Ovary (tissue), 7 donors: ENCODE measurements at regions not wholly inside any gene's neighbourhood (a gene's known extent, or its start where the extent isn't known, plus 50 kb on each side); places are given as distances from the start of the nearest gene placed in this dataset.

Experiments
- DNase-seq, 5 donors: peaks; one replicate each; pipeline ENCODE4 v3.0.0-alpha.2; 2019 to 2020
- H3K27ac ChIP-seq, 2 donors: fragments of 200-600 bp; one replicate each; pipeline versions ENCODE4 v1.5.1 to v1.8.0; 2019 to 2022
- H3K27me3 ChIP-seq: fragments of 200-600 bp; one replicate; pipeline ENCODE4 v1.8.0; 2022
- H3K36me3 ChIP-seq: fragments of 200-600 bp; sonication (generic); one replicate; pipeline ENCODE4 v1.5.1; 2019
- H3K4me1 ChIP-seq: one replicate; pipeline ENCODE4 v1.8.1; 2013; ENCODE audit warnings: mild to moderate bottlenecking, moderate library complexity; ENCODE audit not compliant: insufficient read depth
- H3K4me3 ChIP-seq: fragments of 200-600 bp; sonication (generic); one replicate; pipeline ENCODE4 v1.5.1; 2017
- H3K9me3 ChIP-seq, 2 donors: fragments of 200-600 bp in 1 of 2; sonication (generic) in 1 of 2; one replicate each; pipeline versions ENCODE4 v1.5.1 to v1.8.1; 2013 to 2019; ENCODE audit warnings: mild to moderate bottlenecking in 1 of 2, moderate library complexity in 1 of 2
- EP300 ChIP-seq: sonication (generic); formaldehyde crosslinking; IDR thresholded peaks from one replicate; pipeline ENCODE4 v1.6.1; 2017; ENCODE audit warnings: antibody characterized with exemption
- POLR2A ChIP-seq: fragments of 450-650 bp; IDR thresholded peaks from one replicate; pipeline ENCODE4 v1.6.1; 2017; ENCODE audit warnings: antibody characterized with exemption, mild to moderate bottlenecking, moderate library complexity
- WGBS, 3 donors: extraction: QIAGEN DNeasy Blood & Tissue Kit in 1 of 3; methylation state at CpG; one replicate each; pipeline versions ENCODE4 v1.1.5 to v1.1.7; 2013 to 2017; 5-methylcytosine and 5-hydroxymethylcytosine counted together
- intact Hi-C, 4 donors: fragments of 100-400 bp; cut with DNase I; formaldehyde crosslinking; loops; one replicate each; pipeline versions ENCODE4 v1.11.0 to v1.15.1; 2022 to 2023
- TF ChIP-seq, protein P1 (sequence below), 3 donors: fragments of 450-650 bp in 2 of 3; fragments of 200-600 bp in 1 of 3; IDR thresholded peaks; one replicate each; pipeline versions ENCODE4 v1.5.1 to v1.8.0; 2016 to 2022; ENCODE audit warnings: antibody characterized with exemption in 3 of 3, mild to moderate bottlenecking in 1 of 3
- donor health status: DM: no; HTN: no; CAD: no; lungs with moderate emphysema.
- donor health status: DM: no; HTN: no; CAD: no.
- donor health status: Bipolar disorder and iron deficiency.
- donor health status: DM: no; HTN: no; CAD: no.
- donor health status: DM: yes; HTN: yes; CAD: no.

DNA sequence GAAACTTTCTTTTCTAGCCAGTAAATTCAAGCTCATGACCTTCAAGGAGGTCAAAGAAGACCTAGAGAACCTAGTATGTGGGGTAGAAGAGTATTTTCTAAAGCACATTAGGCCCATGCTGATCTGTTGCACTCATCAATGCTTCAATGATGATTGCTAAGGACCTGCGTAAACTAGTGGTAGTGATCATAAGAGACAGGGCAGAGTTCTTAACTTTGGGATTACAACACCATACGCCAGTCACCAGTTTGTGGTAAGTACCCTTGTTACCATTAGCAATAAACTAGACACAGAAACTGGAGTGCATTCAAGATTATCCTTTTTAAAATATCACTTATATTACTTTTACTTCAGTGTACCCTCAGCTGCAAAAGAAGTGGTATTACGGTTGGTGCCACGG, 490.3 kb downstream of the BUD13 start:
- WGBS, 3 donors, result 92 to 95% (median 93%) methylated on average over 4 of the region's 4 CpGs
- DNase-seq, result no peak
- no peak overlapping the region for H3K27ac ChIP-seq
- no peaks in the 10 kb centered on the region for H3K4me1 ChIP-seq
- H3K27me3 ChIP-seq, result no peaks in the 10 kb centered on the region
- no peaks in the 10 kb centered on the region for H3K36me3 ChIP-seq
- no peaks in the 10 kb centered on the region for H3K9me3 ChIP-seq
- intact Hi-C loops, result loop anchor here in 1 of 4 donors (5.0 kb wide), 1 partner anchor 960 kb away; no protein-coding TSS in a partner anchor
- H3K4me3 ChIP-seq, result no peak overlapping the region
- TF ChIP-seq, protein P1, sequence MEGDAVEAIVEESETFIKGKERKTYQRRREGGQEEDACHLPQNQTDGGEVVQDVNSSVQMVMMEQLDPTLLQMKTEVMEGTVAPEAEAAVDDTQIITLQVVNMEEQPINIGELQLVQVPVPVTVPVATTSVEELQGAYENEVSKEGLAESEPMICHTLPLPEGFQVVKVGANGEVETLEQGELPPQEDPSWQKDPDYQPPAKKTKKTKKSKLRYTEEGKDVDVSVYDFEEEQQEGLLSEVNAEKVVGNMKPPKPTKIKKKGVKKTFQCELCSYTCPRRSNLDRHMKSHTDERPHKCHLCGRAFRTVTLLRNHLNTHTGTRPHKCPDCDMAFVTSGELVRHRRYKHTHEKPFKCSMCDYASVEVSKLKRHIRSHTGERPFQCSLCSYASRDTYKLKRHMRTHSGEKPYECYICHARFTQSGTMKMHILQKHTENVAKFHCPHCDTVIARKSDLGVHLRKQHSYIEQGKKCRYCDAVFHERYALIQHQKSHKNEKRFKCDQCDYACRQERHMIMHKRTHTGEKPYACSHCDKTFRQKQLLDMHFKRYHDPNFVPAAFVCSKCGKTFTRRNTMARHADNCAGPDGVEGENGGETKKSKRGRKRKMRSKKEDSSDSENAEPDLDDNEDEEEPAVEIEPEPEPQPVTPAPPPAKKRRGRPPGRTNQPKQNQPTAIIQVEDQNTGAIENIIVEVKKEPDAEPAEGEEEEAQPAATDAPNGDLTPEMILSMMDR (IDR thresholded peaks at IDR 0.05), result no peak
- TF ChIP-seq EP300 (no peak), POLR2A (no peak)

DNA sequence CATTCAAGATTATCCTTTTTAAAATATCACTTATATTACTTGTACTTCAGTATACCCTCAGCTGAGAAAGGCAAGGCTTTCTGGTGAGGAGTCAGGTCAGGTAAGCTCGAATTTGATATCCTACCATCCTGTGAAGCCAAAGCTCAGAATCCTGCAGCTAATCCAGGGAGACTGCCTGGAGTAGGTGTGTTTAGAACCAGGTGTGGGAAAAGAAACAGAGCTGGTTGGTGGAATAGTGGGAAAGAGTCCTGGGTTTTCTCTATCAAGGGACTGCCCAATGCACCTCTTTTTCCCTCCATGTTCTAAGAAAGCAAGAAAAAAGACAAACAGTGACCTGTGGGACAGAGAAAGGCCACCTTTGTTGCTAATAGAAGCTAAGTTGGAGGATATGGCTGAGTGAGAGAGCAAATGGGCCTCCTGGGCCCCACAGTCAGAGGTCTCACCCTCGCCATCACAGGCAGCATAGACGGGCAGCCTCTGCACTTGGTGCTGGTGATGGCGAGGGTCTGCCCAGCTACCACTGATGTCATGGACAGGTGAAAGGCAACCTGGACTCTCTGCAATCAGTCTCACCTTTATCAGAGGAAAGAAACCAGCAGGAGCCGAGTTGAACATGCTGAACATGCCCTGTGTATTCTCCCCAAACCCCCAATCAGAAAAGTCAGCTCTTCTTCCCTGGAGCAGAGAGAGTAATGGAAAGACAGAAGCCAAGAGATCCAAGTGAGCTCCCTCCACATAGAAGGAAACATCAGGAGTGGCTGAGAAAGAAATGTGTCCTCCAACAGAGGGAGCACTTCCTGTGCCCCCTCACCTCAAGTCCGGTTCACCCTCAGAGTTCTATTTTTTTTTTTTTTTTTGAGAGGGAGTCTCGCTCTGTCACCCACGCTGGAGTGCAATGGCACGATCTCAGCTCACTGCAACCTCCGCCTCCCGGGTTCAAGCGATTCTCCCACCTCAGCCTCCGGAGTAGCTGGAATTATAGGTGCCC, 491.3 kb downstream of the BUD13 start:
- Histone ChIP-seq H3K4me1 (no peaks in the 10 kb centered on the region), H3K27ac (no peak overlapping the region), H3K9me3 (no peaks in the 10 kb centered on the region), H3K4me3 (no peak overlapping the region), H3K36me3 (no peaks in the 10 kb centered on the region), H3K27me3 (no peaks in the 10 kb centered on the region)
- intact Hi-C loops, result loop anchor here in 1 of 4 donors (5.0 kb wide), 1 partner anchor 959 kb away; no protein-coding TSS in a partner anchor
- 85 to 86% (median 86%) methylated on average over 13 of the region's 13 CpGs for WGBS, 3 donors
- no peak for DNase-seq
- TF ChIP-seq POLR2A, result no peak
- TF ChIP-seq, protein P1 (IDR thresholded peaks at IDR 0.05), result no peak
- no peak for TF ChIP-seq EP300

DNA sequence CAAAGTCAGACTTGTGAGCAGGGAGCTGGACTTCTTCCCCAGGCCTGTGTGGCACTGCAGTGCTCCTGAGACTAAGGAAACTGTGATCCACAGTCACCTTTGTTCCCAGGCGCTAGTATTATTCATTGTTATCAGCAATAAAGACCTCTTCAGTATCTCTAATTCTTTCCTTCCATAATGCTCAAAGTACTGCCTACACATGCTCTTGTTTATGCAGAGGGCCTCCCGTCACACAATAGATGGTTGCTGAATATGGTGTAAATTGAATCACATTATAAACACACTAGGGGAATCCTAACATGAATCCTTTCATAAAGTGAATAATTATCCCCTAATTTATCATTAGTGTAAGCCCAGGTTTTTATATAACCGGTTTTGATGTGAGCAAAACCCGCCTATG, 493.3 kb downstream of the BUD13 start:
- H3K27ac ChIP-seq, result no peak overlapping the region
- H3K9me3 ChIP-seq, result no peaks in the 10 kb centered on the region
- H3K27me3 ChIP-seq, result no peaks in the 10 kb centered on the region
- no peaks in the 10 kb centered on the region for H3K36me3 ChIP-seq
- DNase-seq, result no peak
- intact Hi-C loops, result loop anchor here in 2 of 4 donors (10.0 kb wide), 1 partner anchor 955 kb away; no protein-coding TSS in a partner anchor
- no peaks in the 10 kb centered on the region for H3K4me1 ChIP-seq
- 59 to 77% (median 70%) methylated on average over 4 of the region's 4 CpGs for WGBS, 3 donors
- no peak overlapping the region for H3K4me3 ChIP-seq
- TF ChIP-seq EP300, result no peak
- TF ChIP-seq, protein P1 (IDR thresholded peaks at IDR 0.05), result no peak
- no peak for TF ChIP-seq POLR2A

DNA sequence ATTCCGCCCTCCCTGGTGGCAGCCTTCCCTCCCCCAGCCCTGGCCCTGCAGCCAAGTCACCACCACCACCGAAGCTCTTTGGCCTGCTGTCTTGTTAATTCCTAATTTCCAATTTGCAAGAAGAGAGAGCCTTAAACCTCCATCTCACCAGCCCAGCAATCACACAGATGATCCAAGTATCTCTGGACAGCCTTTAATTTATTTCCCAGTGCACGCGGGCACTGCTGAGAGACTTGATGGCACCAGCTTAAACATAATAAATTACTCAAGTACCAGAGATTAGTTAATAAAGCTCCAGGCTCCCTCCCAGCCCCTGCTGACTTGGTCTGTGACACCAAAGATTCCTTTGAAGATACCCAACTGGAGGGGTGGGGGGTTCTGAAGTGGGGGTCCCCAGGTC, 494.7 kb downstream of the BUD13 start:
- intact Hi-C loops, result loop anchor here in 2 of 4 donors (10.0 kb wide), 1 partner anchor 953 kb away; no protein-coding TSS in a partner anchor
- no peak for TF ChIP-seq EP300
- no peak for TF ChIP-seq POLR2A
- TF ChIP-seq, protein P1 (IDR thresholded peaks at IDR 0.05), result no peak

More for the DNA sequence above, 494.7 kb downstream of the BUD13 start:
- H3K4me1 ChIP-seq, result no peaks in the 10 kb centered on the region
- no peak for DNase-seq
- H3K36me3 ChIP-seq, result no peaks in the 10 kb centered on the region
- H3K4me3 ChIP-seq, result no peak overlapping the region
- WGBS, 3 donors, result 72 to 84% (median 77%) methylated on average over 4 of the region's 4 CpGs
- no peaks in the 10 kb centered on the region for H3K9me3 ChIP-seq
- H3K27ac ChIP-seq, result no peak overlapping the region
- H3K27me3 ChIP-seq, result no peaks in the 10 kb centered on the region
